IMR-90 (cell line): ENCODE measurements at regions not wholly inside any gene's neighbourhood (a gene's known extent, or its start where the extent isn't known, plus 50 kb on each side); places are given as distances from the start of the nearest gene placed in this dataset.
A peak's percentile ranks its signal among the peaks of the same experiment; 100 is the strongest.

Source experiments
- ATAC-seq: fragments of 200-7000 bp; cut with Tn5 transposase; 2 replicates; pipeline ENCODE4 v1.9.1; 2020; ENCODE audit warnings: low read depth, mild to moderate bottlenecking, moderate library complexity
- BruUV-seq: library from RNA; stranded (reverse); fragments of 400-500 nt; replicated peaks from 2 replicates; lab custom pipeline; 2021; lab: Mats Ljungman, UMichigan
- CTCF ChIA-PET: fragments of 300-600 bp; formaldehyde crosslinking; extraction: SDS; loops from one replicate; lab custom pipeline; 2021; ENCODE audit warnings: antibody characterized with exemption; lab: Yijun Ruan, JAX
- POLR2A ChIA-PET: fragments of 300-600 bp; sonication (Branson Sonifier 250); formaldehyde crosslinking; loops from one replicate; lab custom pipeline; 2022; ENCODE audit warnings: antibody characterized with exemption; ENCODE audit not compliant: unreplicated experiment; lab: Charles Lee
- DNase-seq: peaks from one replicate; pipeline ENCODE4 v3.0.0; 2013
- H2AFZ ChIP-seq: replicated peaks from 2 replicates; pipeline ENCODE3; 2013; ENCODE audit warnings: low read length, mild to moderate bottlenecking; ENCODE audit not compliant: poor library complexity
- H2AK5ac ChIP-seq: 2 replicates; pipeline ENCODE4 v1.6.1; 2013; ENCODE audit warnings: low read depth, low read length, inconsistent platforms
- H2AK9ac ChIP-seq: replicated peaks from 2 replicates; pipeline ENCODE3; 2013; ENCODE audit warnings: mild to moderate bottlenecking, low read depth, low read length, moderate library complexity; ENCODE audit not compliant: poor library complexity
- H2BK120ac ChIP-seq: 2 replicates; pipeline ENCODE4 v1.6.1; 2013; ENCODE audit warnings: low read depth, low read length, inconsistent platforms
- H2BK15ac ChIP-seq: 3 replicates; pipeline ENCODE4 v1.6.1; 2013; ENCODE audit warnings: low read depth, low read length, inconsistent platforms
- H2BK20ac ChIP-seq: 2 replicates; pipeline ENCODE4 v1.6.1; 2013; ENCODE audit warnings: low read depth, mild to moderate bottlenecking, inconsistent platforms, low read length, moderate library complexity
- H2BK5ac ChIP-seq: 2 replicates; pipeline ENCODE4 v1.6.1; 2013; ENCODE audit warnings: mild to moderate bottlenecking, low read depth, low read length, inconsistent platforms; ENCODE audit not compliant: poor library complexity, severe bottlenecking
- H3K14ac ChIP-seq: replicated peaks from 2 replicates; pipeline ENCODE4 v1.6.1; 2013; ENCODE audit warnings: low read depth, low read length, inconsistent platforms
- H3K18ac ChIP-seq: 2 replicates; pipeline ENCODE4 v1.6.1; 2013; ENCODE audit warnings: low read depth, low read length, control low read depth
- H3K23ac ChIP-seq: 2 replicates; pipeline ENCODE4 v1.6.1; 2013; ENCODE audit warnings: low read depth, low read length, inconsistent platforms
- H3K27ac ChIP-seq: 2 replicates; pipeline ENCODE4 v1.5.1; 2013; ENCODE audit warnings: mild to moderate bottlenecking, control low read depth, low read length; ENCODE audit not compliant: insufficient read depth
- H3K27me3 ChIP-seq: 2 replicates; pipeline ENCODE4 v1.6.1; 2013; ENCODE audit warnings: low read length; ENCODE audit not compliant: control insufficient read depth, insufficient read depth
- H3K36me3 ChIP-seq: 2 replicates; pipeline ENCODE4 v1.6.1; 2013; ENCODE audit warnings: low read length, mixed read lengths; ENCODE audit not compliant: control insufficient read depth, insufficient read depth
- H3K4ac ChIP-seq: 2 replicates; pipeline ENCODE4 v1.6.1; 2013; ENCODE audit warnings: low read depth, low read length, inconsistent platforms
- H3K4me1 ChIP-seq: 2 replicates; pipeline ENCODE4 v1.6.1; 2013; ENCODE audit warnings: low read length, mixed read lengths; ENCODE audit not compliant: control insufficient read depth, insufficient read depth
- H3K4me2 ChIP-seq: 2 replicates; pipeline ENCODE4 v1.6.1; 2013; ENCODE audit warnings: low read depth, mild to moderate bottlenecking, control low read depth, low read length, moderate library complexity
- H3K4me3 ChIP-seq: 2 replicates; pipeline ENCODE4 v1.5.1; 2013; ENCODE audit warnings: low read depth, mild to moderate bottlenecking, control low read depth, low read length, moderate library complexity; ENCODE audit not compliant: insufficient read depth
- H3K56ac ChIP-seq: 2 replicates; pipeline ENCODE4 v1.6.1; 2013; ENCODE audit warnings: low read length, inconsistent platforms; ENCODE audit not compliant: insufficient read depth; ENCODE audit errors: extremely low read depth
- H3K79me1 ChIP-seq, 2 experiments: 2 replicates each; pipeline ENCODE4 v1.6.1; 2013; ENCODE audit warnings: low read length in 2 of 2, inconsistent platforms in 1 of 2, low read depth in 1 of 2
- H3K9ac ChIP-seq: 2 replicates; pipeline ENCODE4 v1.6.1; 2013; ENCODE audit warnings: low read depth, low read length, control low read depth
- H3K9me1 ChIP-seq: 2 replicates; pipeline ENCODE4 v1.6.1; 2013; ENCODE audit warnings: low read length, inconsistent platforms; ENCODE audit not compliant: insufficient read depth
- H3K9me3 ChIP-seq: 2 replicates; pipeline ENCODE4 v1.6.1; 2013; ENCODE audit warnings: low read length; ENCODE audit not compliant: control insufficient read depth, insufficient read depth
- H4K20me1 ChIP-seq: 2 replicates; pipeline ENCODE4 v1.6.1; 2013; ENCODE audit warnings: low read length, inconsistent platforms; ENCODE audit not compliant: insufficient read depth
- H4K5ac ChIP-seq: 2 replicates; pipeline ENCODE4 v1.6.1; 2013; ENCODE audit warnings: mild to moderate bottlenecking, low read depth, low read length, control low read depth
- H4K8ac ChIP-seq, 2 experiments: 2 replicates each; pipeline ENCODE4 v1.6.1; 2013; ENCODE audit warnings: low read depth in 2 of 2, low read length in 2 of 2, control low read depth in 1 of 2, inconsistent platforms in 1 of 2
- H4K91ac ChIP-seq: 2 replicates; pipeline ENCODE4 v1.6.1; 2013; ENCODE audit warnings: low read depth, low read length, inconsistent platforms; ENCODE audit not compliant: insufficient read depth
- BHLHE40 ChIP-seq: fragments of 150-350 bp; IDR thresholded peaks from 2 replicates; pipeline ENCODE4 v1.6.1; 2016; ENCODE audit warnings: mild to moderate bottlenecking, low read depth, low read length
- MXI1 ChIP-seq: IDR thresholded peaks from 2 replicates; pipeline ENCODE4 v1.6.1; 2012; ENCODE audit warnings: low read depth, mild to moderate bottlenecking, low read length, moderate library complexity, borderline replicate concordance
- NFE2L2 ChIP-seq: fragments of 150-350 bp; IDR thresholded peaks from 2 replicates; pipeline ENCODE4 v1.6.1; 2016; ENCODE audit warnings: low read depth, mild to moderate bottlenecking, low read length
- RCOR1 ChIP-seq: IDR thresholded peaks from 2 replicates; pipeline ENCODE4 v1.6.1; 2012; ENCODE audit warnings: mild to moderate bottlenecking, low read length, improper control_type of control experiment; ENCODE audit not compliant: insufficient replicate concordance
- SMC3 ChIP-seq: fragments of 150-350 bp; IDR thresholded peaks from 2 replicates; pipeline ENCODE4 v1.6.1; 2016; ENCODE audit warnings: low read depth, mild to moderate bottlenecking, antibody characterized with exemption, low read length, moderate library complexity
- WGBS, 2 experiments: methylation state at CpG; one replicate each; pipeline versions ENCODE4 v1.1.5 to v1.1.7; 2013; ENCODE audit warnings: missing lambda C conversion rate in 2 of 2; ENCODE audit not compliant: insufficient read length in 1 of 2; ENCODE audit errors: extremely low coverage in 2 of 2; 5-methylcytosine and 5-hydroxymethylcytosine counted together
- dilution Hi-C: fragments of 300-500 bp; cut with HindIII; formaldehyde crosslinking; loops from one replicate; pipeline ENCODE4 v1.14.3; 2018; ENCODE audit warnings: low sequenced_read_pairs; ENCODE audit not compliant: unreplicated experiment
- in situ Hi-C: fragments of 300-500 bp; cut with MboI; formaldehyde crosslinking; loops from 3 replicates; pipeline ENCODE4 v1.14.3; 2019; ENCODE audit warnings: low sequenced_read_pairs, inconsistent platforms, mixed read lengths
- intact Hi-C: fragments of 100-400 bp; cut with micrococcal nuclease; formaldehyde crosslinking; loops from 2 replicates; pipeline ENCODE4 v1.10.0; 2022
- TF ChIP-seq, protein P1 (sequence below): fragments of 150-350 bp; IDR thresholded peaks from 2 replicates; pipeline ENCODE4 v1.6.1; 2016; ENCODE audit warnings: low read depth, mild to moderate bottlenecking, low read length, moderate library complexity, borderline replicate concordance

DNA sequence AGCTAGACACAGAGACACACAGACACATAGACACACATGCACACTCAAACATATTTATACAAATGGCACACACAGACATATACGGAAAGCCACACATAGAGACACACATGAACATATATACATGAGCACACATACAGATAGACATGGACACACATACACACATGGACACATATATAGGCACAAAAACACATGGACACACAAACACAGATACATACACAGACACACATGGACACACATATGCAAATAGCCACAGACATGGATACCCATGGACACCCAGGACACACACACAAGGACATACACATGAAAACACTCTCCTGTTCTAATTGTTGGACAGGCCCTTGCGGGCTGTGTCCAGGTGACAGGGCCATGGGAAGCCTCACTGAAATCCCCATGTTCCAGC is 160.1 kb downstream of the IRS1 start:
- H3K56ac ChIP-seq = no peak overlapping the region; the same call in 1 of the 2 replicates
- H3K27ac ChIP-seq = no peak overlapping the region
- H2BK5ac ChIP-seq = peak overlapping the region; percentile 74
- no peak overlapping the region for H3K23ac ChIP-seq
- no peak overlapping the region for H2AFZ ChIP-seq
- no peak overlapping the region for H4K91ac ChIP-seq
- peaks cover 9% of the 10 kb centered on the region for H3K4me1 ChIP-seq
- peak overlapping the region in 1 of 2 experiments; percentile 49; a peak in 1 of 4 replicates for H4K8ac ChIP-seq
- 0 out of 2 replicates have a peak overlapping the region, but pooled peaks have one; percentile 29 for H3K4ac ChIP-seq
- POLR2A ChIA-PET = no interaction called here
- H3K14ac ChIP-seq = no peak overlapping the region
- H3K36me3 ChIP-seq = no peaks in the 10 kb centered on the region
- no peak overlapping the region for H3K9ac ChIP-seq
- peaks cover 0 to 4% of the 10 kb centered on the region in 2 experiments; a peak in 1 of 4 replicates for H3K79me1 ChIP-seq
- H3K9me1 ChIP-seq = peaks cover 12% of the 10 kb centered on the region
- in situ Hi-C loops = no loop called here
- WGBS, 2 experiments = 100% methylated on average over 1 of the region's 2 CpGs; no CpG with 5 or more reads in 1 of the 2 experiments
- no peak overlapping the region for H3K4me3 ChIP-seq
- peak overlapping the region; percentile 72; the same call in 1 of the 2 replicates for H2AK5ac ChIP-seq
- no peak for ATAC-seq
- H2AK9ac ChIP-seq = no peak overlapping the region
- peak overlapping the region; percentile 54; the same call in 2 of the 3 replicates for H2BK15ac ChIP-seq
- no peak for DNase-seq
- H3K27me3 ChIP-seq = no peaks in the 10 kb centered on the region
- dilution Hi-C loops = no loop called here
- CTCF ChIA-PET = no interaction called here
- TF ChIP-seq SMC3 (no peak), BHLHE40 (no peak), NFE2L2 (no peak), MXI1 (no peak), RCOR1 (no peak)
- TF ChIP-seq, protein P1, sequence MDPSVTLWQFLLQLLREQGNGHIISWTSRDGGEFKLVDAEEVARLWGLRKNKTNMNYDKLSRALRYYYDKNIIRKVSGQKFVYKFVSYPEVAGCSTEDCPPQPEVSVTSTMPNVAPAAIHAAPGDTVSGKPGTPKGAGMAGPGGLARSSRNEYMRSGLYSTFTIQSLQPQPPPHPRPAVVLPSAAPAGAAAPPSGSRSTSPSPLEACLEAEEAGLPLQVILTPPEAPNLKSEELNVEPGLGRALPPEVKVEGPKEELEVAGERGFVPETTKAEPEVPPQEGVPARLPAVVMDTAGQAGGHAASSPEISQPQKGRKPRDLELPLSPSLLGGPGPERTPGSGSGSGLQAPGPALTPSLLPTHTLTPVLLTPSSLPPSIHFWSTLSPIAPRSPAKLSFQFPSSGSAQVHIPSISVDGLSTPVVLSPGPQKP = no peak
- no peak overlapping the region for H3K4me2 ChIP-seq
- H3K9me3 ChIP-seq = no peaks in the 10 kb centered on the region; the same call in 1 of the 2 replicates
- peak overlapping the region; percentile 62; the same call in 1 of the 2 replicates for H3K18ac ChIP-seq
- H2BK120ac ChIP-seq = peak overlapping the region; percentile 86
- no peaks in the 10 kb centered on the region for H4K20me1 ChIP-seq
- intact Hi-C loops = no loop called here
- no peak overlapping the region for H4K5ac ChIP-seq
- BruUV-seq = no TSS peak
- H2BK20ac ChIP-seq = peak overlapping the region; percentile 44; the same call in 1 of the 2 replicates
